ENCODE measurements at regions not wholly inside any gene's neighbourhood (a gene's known extent, or its start where the extent isn't known, plus 50 kb on each side); places are given as distances from the start of the nearest gene placed in this dataset.

DNA sequence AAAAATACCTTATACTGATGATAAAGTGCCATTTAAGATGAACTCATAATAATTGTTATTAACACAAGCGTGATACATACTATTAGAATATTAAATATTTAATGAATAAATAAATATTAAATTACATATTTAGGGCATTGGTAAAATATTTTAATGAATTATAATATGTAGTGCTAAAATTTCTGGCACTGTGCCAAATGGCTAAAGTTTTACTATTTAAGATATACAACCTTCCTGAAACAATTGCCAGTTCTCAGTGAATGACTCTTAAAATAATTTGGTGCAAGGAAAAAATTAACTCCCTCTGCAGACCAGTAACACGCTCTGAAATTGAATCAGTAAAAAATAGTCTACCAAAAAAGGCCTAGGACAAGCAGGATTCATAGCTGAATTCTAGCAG is 428.9 kb upstream of the ATXN7L3B start:
- no peak for TF ChIP-seq POLR2AphosphoS5 (IDR thresholded peaks at IDR 0.05)
- TF ChIP-seq, protein P1, sequence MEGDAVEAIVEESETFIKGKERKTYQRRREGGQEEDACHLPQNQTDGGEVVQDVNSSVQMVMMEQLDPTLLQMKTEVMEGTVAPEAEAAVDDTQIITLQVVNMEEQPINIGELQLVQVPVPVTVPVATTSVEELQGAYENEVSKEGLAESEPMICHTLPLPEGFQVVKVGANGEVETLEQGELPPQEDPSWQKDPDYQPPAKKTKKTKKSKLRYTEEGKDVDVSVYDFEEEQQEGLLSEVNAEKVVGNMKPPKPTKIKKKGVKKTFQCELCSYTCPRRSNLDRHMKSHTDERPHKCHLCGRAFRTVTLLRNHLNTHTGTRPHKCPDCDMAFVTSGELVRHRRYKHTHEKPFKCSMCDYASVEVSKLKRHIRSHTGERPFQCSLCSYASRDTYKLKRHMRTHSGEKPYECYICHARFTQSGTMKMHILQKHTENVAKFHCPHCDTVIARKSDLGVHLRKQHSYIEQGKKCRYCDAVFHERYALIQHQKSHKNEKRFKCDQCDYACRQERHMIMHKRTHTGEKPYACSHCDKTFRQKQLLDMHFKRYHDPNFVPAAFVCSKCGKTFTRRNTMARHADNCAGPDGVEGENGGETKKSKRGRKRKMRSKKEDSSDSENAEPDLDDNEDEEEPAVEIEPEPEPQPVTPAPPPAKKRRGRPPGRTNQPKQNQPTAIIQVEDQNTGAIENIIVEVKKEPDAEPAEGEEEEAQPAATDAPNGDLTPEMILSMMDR (IDR thresholded peaks at IDR 0.05) = no peak
